ENCODE measurements at regions not wholly inside any gene's neighbourhood (a gene's known extent, or its start where the extent isn't known, plus 50 kb on each side); places are given as distances from the start of the nearest gene placed in this dataset.
"Not testable (repeated sequence)": the region's sequence is repeated elsewhere in the genome, so short reads cannot be mapped to it uniquely, and the experiment has no call there.

DNA sequence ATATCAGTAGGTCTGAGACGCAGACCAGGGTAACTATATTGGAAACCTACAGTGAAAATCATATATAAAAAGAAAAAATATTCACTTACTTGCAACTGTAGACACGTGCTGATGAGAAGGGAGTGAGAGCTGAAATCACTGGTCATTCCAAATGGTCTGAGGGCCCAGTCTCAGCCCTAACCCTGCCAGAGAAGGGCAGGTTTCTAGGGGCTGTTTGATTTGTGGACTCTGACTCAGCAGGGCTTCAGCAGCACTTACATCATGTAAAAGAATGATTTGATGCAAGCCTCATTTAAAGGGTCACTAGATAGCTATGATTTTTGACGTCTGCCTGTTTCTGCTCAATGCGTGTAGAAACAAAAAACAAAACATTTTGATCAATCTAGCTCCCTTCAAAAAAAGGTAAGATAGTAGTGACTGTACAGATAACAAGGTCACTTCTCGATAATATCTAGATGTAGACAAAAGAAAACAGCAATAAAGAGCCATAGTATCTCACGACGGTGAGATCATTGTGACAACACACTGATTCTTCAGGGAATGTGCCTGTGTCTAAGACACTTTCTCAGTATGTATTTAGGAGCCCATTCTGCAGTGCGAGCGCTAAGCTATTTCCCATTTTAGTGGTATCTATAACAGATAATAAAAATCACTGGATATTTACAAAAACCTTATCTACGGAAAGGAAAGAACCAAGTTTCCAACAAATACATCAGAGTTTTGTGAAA is 307.2 kb downstream of the HIVEP2 start:
- no peak for DNase-seq (ENCODE audit: low read depth)

DNA sequence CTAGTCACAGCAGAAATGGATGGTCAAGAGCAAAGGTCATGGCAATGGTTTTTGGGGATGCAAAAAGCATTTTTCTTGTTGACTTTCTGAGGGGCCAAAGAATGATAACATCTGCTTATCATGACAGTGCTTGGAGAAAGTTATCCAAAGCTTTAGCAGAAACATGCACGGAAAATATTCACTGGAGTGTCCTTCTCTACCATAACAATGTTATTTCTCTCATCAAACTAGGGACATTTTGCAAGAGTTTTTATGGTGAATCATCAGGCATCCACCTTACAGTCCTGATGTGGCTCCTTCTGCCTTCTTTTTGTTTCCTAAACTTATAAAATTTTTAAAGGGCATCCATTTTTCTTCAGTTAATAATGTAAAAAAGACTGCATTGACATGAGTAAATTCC is 302.3 kb downstream of the HIVEP2 start:
- DNase-seq (ENCODE audit: low read depth) = no peak

- DNase-seq (ENCODE audit: low read depth) = no peak
Measured at GRCh38 chr6:142644866-142645265, 300.1 kb downstream of the HIVEP2 start.

GRCh38 chr6:142645663-142646062 is 299.3 kb downstream of the HIVEP2 start:
- DNase-seq (ENCODE audit: low read depth) = no peak

DNA sequence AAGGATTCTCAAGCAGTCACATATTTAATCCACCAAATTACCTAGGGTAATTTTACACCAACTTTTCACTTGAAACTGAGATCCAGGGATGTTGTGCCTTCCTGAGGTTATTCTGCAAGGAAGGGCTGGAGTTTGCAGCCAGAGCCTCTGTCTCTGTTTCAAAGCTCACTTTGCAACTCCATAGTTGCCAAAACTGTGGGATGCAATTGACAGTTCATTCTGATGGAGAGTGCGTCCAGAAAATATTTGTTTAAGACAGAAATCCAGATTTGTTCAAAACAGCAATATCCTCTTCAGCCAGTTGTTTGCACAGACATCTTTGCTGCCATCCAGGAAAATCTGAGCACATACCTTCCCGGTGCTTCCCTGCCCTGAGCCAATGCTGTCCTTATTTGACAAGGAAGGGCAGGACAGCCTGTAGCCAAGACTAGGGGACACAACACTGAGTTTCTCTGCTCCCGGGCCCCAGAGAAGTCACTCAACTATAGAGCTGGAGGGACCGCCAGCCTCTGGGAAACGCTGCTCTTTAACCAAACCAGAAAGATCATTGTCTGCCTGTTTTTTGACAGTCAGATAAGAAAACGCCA is 297.4 kb downstream of the HIVEP2 start:
- no peak for DNase-seq (ENCODE audit: low read depth)

DNA sequence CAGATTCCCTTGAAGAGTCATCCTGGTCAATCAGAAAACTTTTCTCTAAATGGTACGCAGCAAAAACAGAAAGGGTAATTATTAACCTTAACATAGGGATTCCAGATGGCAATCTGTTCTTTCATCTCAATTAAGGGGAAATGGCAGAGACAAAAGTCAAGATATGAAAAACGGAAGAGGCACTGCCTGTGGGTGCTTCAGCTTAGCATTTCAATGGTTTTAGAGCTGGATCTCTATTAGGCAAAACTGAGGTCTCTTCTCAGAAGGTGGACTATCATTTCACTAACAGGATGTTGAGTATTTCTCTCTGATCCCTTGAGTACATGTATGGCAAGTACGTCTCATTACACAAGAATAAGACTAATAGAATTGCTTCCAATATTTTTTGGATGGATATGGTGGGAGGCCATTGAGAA is 296.9 kb downstream of the HIVEP2 start:
- no peak for DNase-seq (ENCODE audit: low read depth)

DNA sequence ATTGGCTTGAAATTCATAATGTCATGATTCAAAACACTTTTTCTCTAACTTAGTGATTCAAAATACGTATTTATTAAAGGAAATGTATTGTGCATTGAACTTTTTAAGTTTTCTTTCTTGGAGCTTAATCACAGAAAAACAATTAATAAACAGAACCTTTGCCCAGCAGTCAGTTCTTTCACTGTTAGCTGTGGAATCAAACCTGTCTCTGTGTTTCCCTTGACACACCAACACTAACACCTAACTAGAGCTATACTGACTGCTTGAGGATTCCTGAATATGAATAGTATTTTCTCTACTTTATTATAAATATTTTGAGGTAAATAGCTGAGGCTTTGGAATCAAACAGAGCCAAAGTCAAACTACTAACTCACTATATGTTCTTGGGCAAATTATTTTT is 296.4 kb downstream of the HIVEP2 start:
- DNase-seq (ENCODE audit: low read depth) = no peak

DNA sequence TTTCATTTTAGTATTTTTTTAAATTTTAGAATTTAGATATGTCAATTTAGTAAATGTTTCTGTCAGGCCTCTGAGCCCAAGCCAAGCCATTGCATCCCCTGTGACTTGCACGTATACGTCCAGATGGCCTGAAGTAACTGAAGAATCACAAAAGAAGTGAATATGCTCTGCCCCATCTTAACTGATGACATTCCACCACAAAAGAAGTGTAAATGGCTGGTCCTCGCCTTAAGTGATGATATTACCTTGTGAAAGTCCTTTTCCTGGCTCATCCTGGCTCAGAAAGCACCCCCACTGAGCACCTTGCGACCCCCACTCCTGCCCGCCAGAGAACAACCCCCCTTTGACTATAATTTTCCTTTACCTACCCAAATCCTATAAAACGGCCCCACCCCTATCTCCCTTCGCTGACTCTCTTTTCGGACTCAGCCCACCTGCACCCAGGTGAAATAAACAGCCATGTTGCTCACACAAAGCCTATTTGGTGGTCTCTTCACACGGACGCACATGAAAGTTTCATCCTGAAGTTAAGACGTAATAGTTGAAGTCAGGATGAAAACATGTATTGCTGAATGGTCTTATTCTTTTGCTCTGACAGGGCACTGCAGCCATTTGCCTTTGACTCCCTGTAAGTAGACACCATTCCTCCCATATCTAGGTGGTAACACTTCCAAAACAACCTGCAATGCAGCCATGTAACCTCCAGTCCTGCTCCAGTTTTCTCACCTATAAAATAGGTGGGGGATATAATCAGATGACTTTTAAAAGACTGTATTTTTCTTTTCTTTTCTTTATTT is 295.3 kb downstream of the HIVEP2 start:
- not testable (repeated sequence) for DNase-seq (ENCODE audit: low read depth)

DNA sequence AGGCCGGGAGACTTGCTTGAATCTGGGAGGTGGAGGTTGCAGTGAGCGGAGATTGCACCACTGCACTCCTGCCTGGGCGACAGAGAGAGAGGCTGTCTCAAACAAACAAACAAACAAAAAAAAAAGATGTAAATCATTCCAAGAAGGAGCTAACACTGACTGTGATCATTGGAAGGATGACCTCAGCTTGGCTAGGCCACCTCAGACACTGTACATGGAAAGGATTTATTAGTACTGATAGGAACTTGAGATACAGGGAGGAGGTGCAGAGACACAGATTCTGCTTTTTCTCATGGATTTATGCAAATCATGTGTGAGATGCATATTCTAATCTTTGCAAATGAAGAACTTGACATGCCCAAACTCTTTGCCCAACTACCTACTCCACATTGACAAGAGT is 293.6 kb downstream of the HIVEP2 start:
- no peak for DNase-seq (ENCODE audit: low read depth)

GRCh38 chr6:142653710-142654420 is 291.1 kb downstream of the HIVEP2 start:
- DNase-seq (ENCODE audit: low read depth) = no peak

- no peak for DNase-seq (ENCODE audit: low read depth)
Measured at GRCh38 chr6:142659661-142660060, 285.3 kb downstream of the HIVEP2 start.

DNA sequence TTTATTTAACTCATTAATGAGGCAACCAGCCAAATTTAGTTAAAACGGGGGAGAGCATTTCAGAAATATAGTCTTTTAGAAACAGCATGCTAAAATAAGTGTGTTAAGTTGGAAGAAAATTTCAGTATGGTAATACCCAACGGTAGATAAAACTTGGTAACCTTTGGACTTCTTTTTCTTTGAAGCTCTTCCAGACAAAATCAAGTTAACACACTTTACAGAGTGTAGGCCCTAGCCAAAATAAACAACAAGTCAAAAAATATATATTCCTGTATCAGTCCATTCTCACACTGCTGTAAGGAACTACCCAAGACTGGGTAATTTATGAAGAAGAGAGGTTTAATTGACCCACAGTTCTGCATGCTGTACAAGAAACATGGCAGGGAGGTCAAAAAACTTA is 279.6 kb downstream of the HIVEP2 start:
- no peak for DNase-seq (ENCODE audit: low read depth)

- no peak for DNase-seq (ENCODE audit: low read depth)
Measured at GRCh38 chr6:142666599-142667185, 278.3 kb downstream of the HIVEP2 start.

- no peak for DNase-seq (ENCODE audit: low read depth)
Measured at GRCh38 chr6:142669471-142670351, 275.3 kb downstream of the HIVEP2 start.

GRCh38 chr6:142671791-142672190 is 273.2 kb downstream of the HIVEP2 start:
- DNase-seq (ENCODE audit: low read depth) = no peak

DNA sequence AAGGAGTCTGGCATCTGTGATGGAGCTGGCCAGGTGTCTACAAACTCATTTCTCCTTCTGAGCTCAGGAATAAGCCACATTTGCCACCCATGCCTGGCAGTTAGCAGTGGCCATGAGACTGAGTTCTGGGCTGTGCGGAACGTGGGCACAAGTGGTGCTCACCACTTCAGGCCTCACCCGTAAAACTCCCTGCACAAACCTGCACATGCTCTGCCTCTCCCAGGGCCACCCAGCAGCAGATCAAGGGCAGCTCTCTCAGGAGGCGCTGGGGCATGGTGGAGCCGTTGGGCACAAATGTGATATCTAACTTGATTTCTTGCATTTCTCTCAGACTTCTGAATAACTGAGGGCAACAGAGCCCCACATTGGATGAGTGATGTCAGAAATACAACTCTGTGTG is 269.5 kb downstream of the HIVEP2 start:
- DNase-seq (ENCODE audit: low read depth) = no peak

DNA sequence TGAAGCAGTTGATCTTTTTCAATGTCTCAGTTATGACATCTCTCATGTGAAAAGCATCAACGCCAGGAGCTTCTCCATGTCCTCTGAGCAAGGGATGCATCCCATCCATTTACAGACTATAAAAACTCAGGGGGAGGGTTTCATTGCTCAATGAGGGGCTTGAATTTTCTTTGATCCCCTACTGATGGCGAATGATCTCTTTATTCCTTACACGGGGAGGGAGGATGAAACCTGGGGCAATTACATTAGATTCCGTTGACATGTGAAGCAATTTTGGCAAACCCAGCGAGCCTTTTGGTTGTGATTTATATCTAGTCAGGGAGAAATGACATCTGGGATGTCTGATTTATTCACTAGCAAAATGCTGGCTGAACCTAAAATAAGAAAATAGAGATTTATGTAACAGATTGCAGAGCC is 268.9 kb downstream of the HIVEP2 start:
- DNase-seq (ENCODE audit: low read depth) = no peak

GRCh38 chr6:142676647-142677192 is 268.3 kb downstream of the HIVEP2 start:
- DNase-seq (ENCODE audit: low read depth) = no peak

DNA sequence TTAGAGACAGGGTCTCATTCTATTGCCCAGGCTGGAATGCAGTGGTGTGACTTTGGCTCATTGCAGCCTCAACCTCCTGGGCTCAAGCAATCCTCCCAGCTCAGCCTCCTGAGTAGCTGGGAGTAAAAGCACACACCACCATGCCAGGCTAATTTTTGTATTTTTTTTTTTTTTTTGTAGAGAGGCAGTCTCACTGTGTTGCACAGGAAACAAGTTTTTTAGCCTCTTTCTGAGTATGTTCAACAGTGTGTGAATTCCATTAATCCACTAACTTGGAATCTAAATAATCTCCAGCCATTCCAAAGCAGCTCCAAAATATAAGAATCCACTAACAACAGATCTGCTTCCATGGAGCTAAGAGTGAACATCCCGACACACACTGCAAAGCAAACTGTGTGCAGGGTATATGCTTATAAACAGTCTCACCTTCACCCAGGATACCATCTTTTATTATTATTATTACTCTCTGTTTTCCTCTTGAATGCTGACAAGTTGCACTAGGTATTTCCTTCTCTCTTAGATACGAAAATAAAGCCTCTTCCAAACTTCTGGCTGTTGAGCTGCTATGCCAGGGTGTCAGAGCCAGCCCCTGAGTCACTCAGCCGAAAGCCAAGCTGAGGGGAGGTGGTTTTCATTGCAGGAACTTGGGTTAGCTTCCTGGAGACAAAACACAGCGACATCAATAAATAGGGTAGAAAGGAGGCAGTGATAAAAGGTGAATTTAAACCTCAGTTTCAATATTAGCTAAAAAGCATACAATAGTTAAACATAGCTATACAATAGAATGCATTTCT is 264.9 kb downstream of the HIVEP2 start:
- DNase-seq (ENCODE audit: low read depth) = peak; percentile 60

GRCh38 chr6:142681099-142681498 is 263.9 kb downstream of the HIVEP2 start:
- DNase-seq (ENCODE audit: low read depth) = no peak

Data from stromal cell of bone marrow (primary cell).